Progenitor cell of endocrine pancreas (in vitro differentiated cells): ENCODE measurements at regions not wholly inside any gene's neighbourhood (a gene's known extent, or its start where the extent isn't known, plus 50 kb on each side); places are given as distances from the start of the nearest gene placed in this dataset.
"Not testable (repeated sequence)": the region's sequence is repeated elsewhere in the genome, so short reads cannot be mapped to it uniquely, and the experiment has no call there.

Experiments
- DNase-seq: peaks from one replicate; pipeline ENCODE4 v3.0.0; 2021; ENCODE audit warnings: low spot score; ENCODE audit not compliant: unreplicated experiment
- H3K27ac Mint-ChIP-seq: 2 replicates; pipeline ENCODE4 v1.8.0; 2021; ENCODE audit warnings: mild to moderate bottlenecking, moderate library complexity, mixed read lengths
- H3K27me3 Mint-ChIP-seq: 2 replicates; pipeline ENCODE4 v1.8.0; 2021; ENCODE audit warnings: mixed read lengths
- H3K36me3 Mint-ChIP-seq: 2 replicates; pipeline ENCODE4 v1.8.0; 2022; ENCODE audit warnings: mixed read lengths; ENCODE audit not compliant: insufficient read depth
- H3K4me1 Mint-ChIP-seq: 2 replicates; pipeline ENCODE4 v1.8.0; 2021; ENCODE audit warnings: low read depth, mixed read lengths
- H3K4me3 Mint-ChIP-seq: 2 replicates; pipeline ENCODE4 v1.8.0; 2021; ENCODE audit warnings: low read depth, mild to moderate bottlenecking, moderate library complexity, mixed read lengths
- H3K9me3 Mint-ChIP-seq: 2 replicates; pipeline ENCODE4 v1.8.0; 2021; ENCODE audit warnings: low read depth, mixed read lengths
- CTCF ChIP-seq: fragments of 200-600 bp; sonication (generic); IDR thresholded peaks from one replicate; pipeline ENCODE4 v1.5.0; 2021; ENCODE audit warnings: antibody characterized with exemption, mild to moderate bottlenecking; ENCODE audit not compliant: unreplicated experiment

GRCh38 chr6:120759570-120759969, 574.7 kb downstream of the TBC1D32 start:
- H3K27me3 Mint-ChIP-seq, result no peaks in the 10 kb centered on the region
- H3K27ac Mint-ChIP-seq, result no peak overlapping the region
- no peak for TF ChIP-seq CTCF
- H3K9me3 Mint-ChIP-seq, result no peaks in the 10 kb centered on the region
- no peaks in the 10 kb centered on the region for H3K36me3 Mint-ChIP-seq
- no peaks in the 10 kb centered on the region for H3K4me1 Mint-ChIP-seq
- no peak for DNase-seq
- no peak overlapping the region for H3K4me3 Mint-ChIP-seq

- H3K27me3 Mint-ChIP-seq, H3K4me1 Mint-ChIP-seq, H3K27ac Mint-ChIP-seq, H3K36me3 Mint-ChIP-seq, H3K9me3 Mint-ChIP-seq, DNase-seq: not testable (repeated sequence)
- H3K4me3 Mint-ChIP-seq, result peak overlapping the region; percentile 60
These were observed 585.7 kb downstream of the TBC1D32 start for GRCh38 chr6:120748574-120748973.

- Mint-ChIP-seq H3K36me3 (no peaks in the 10 kb centered on the region), H3K4me3 (no peak overlapping the region), H3K4me1 (no peaks in the 10 kb centered on the region), H3K27ac (no peak overlapping the region), H3K9me3 (peaks cover 11% of the 10 kb centered on the region), H3K27me3 (no peaks in the 10 kb centered on the region)
- no peak for TF ChIP-seq CTCF
- no peak for DNase-seq
These were observed 597.5 kb downstream of the TBC1D32 start for GRCh38 chr6:120736740-120737139.

GRCh38 chr6:120735641-120736040, 598.6 kb downstream of the TBC1D32 start:
- Mint-ChIP-seq H3K4me1 (no peaks in the 10 kb centered on the region), H3K36me3 (no peaks in the 10 kb centered on the region), H3K27ac (no peak overlapping the region), H3K9me3 (peaks cover 13% of the 10 kb centered on the region), H3K4me3 (no peak overlapping the region), H3K27me3 (no peaks in the 10 kb centered on the region)
- no peak for TF ChIP-seq CTCF
- no peak for DNase-seq

GRCh38 chr6:120711255-120711654, 623.0 kb downstream of the TBC1D32 start:
- Mint-ChIP-seq H3K27ac (no peak overlapping the region), H3K9me3 (peaks cover 19% of the 10 kb centered on the region), H3K27me3 (no peaks in the 10 kb centered on the region), H3K4me1 (no peaks in the 10 kb centered on the region), H3K36me3 (no peaks in the 10 kb centered on the region), H3K4me3 (no peak overlapping the region)
- no peak for TF ChIP-seq CTCF
- no peak for DNase-seq

GRCh38 chr6:120700001-120700400, 634.3 kb downstream of the TBC1D32 start:
- Mint-ChIP-seq H3K4me1 (no peaks in the 10 kb centered on the region), H3K27me3 (no peaks in the 10 kb centered on the region), H3K9me3 (no peaks in the 10 kb centered on the region), H3K4me3 (no peak overlapping the region), H3K36me3 (no peaks in the 10 kb centered on the region), H3K27ac (no peak overlapping the region)
- DNase-seq, result no peak
- TF ChIP-seq CTCF, result no peak
